Ishikawa (cell line): ENCODE measurements at regions not wholly inside any gene's neighbourhood (a gene's known extent, or its start where the extent isn't known, plus 50 kb on each side); places are given as distances from the start of the nearest gene placed in this dataset.

ENCODE experiments used
- CEBPB ChIP-seq: IDR thresholded peaks from 2 replicates; pipeline ENCODE4 v1.6.1; 2012
- CREB1 ChIP-seq: IDR thresholded peaks from 2 replicates; pipeline ENCODE4 v1.6.1; 2012; ENCODE audit warnings: low read depth
- EGR1 ChIP-seq: IDR thresholded peaks from 2 replicates; pipeline ENCODE4 v1.6.1; 2012
- EP300 ChIP-seq: IDR thresholded peaks from 2 replicates; pipeline ENCODE4 v1.6.1; 2012; ENCODE audit warnings: borderline replicate concordance
- FOXM1 ChIP-seq: IDR thresholded peaks from 2 replicates; pipeline ENCODE4 v1.6.1; 2012; ENCODE audit warnings: low read depth, borderline replicate concordance
- MAX ChIP-seq: IDR thresholded peaks from 2 replicates; pipeline ENCODE4 v1.6.1; 2012
- NFIC ChIP-seq: IDR thresholded peaks from 2 replicates; pipeline ENCODE4 v1.6.1; 2012
- RAD21 ChIP-seq: IDR thresholded peaks from 2 replicates; pipeline ENCODE4 v1.6.1; 2012; ENCODE audit warnings: low read depth
- REST ChIP-seq: IDR thresholded peaks from 2 replicates; pipeline ENCODE4 v1.6.1; 2012; ENCODE audit warnings: low read depth, mild to moderate bottlenecking
- TAF1 ChIP-seq: IDR thresholded peaks from 2 replicates; pipeline ENCODE4 v1.6.1; 2012; ENCODE audit warnings: low read depth, mild to moderate bottlenecking
- TCF12 ChIP-seq: IDR thresholded peaks from 2 replicates; pipeline ENCODE4 v1.6.1; 2012; ENCODE audit warnings: low read depth
- TEAD4 ChIP-seq: IDR thresholded peaks from 2 replicates; pipeline ENCODE4 v1.6.1; 2012
- USF1 ChIP-seq: IDR thresholded peaks from 2 replicates; pipeline ENCODE4 v1.6.1; 2012
- YY1 ChIP-seq: IDR thresholded peaks from 2 replicates; pipeline ENCODE4 v1.6.1; 2012; ENCODE audit warnings: low read depth
- ZBTB7A ChIP-seq: IDR thresholded peaks from 2 replicates; pipeline ENCODE4 v1.6.1; 2012; ENCODE audit warnings: low read depth

GRCh38 chr5:82388181-82388580 is 110.0 kb upstream of the RPS23 start:
- TF ChIP-seq YY1 (no peak), RAD21 (no peak), MAX (no peak), REST (no peak), ZBTB7A (no peak), EGR1 (no peak)

- TF ChIP-seq TEAD4 (no peak), USF1 (no peak), REST (no peak), MAX (no peak), EP300 (no peak), CEBPB (no peak), CREB1 (no peak), TCF12 (no peak), FOXM1 (no peak), TAF1 (no peak), ZBTB7A (no peak), YY1 (no peak), EGR1 (no peak), RAD21 (no peak), NFIC (no peak)
Observed at GRCh38 chr5:82387819-82388166, 109.6 kb upstream of the RPS23 start.

GRCh38 chr5:82387001-82387818 is 109.1 kb upstream of the RPS23 start:
- TF ChIP-seq TCF12 (no peak), NFIC (no peak), TEAD4 (no peak), REST (no peak), USF1 (no peak), ZBTB7A (no peak), CEBPB (no peak)

GRCh38 chr5:82386576-82386975 is 108.4 kb upstream of the RPS23 start:
- TF ChIP-seq TCF12, result no peak
- no peak for TF ChIP-seq EGR1
- no peak for TF ChIP-seq CREB1
- TF ChIP-seq EP300, result no peak
- TF ChIP-seq MAX, result no peak
- TF ChIP-seq ZBTB7A, result no peak
- TF ChIP-seq RAD21, result no peak
